ENCODE measurements at regions not wholly inside any gene's neighbourhood (a gene's known extent, or its start where the extent isn't known, plus 50 kb on each side); places are given as distances from the start of the nearest gene placed in this dataset.

- no peak for DNase-seq (ENCODE audit: low read depth)
- no peak for TF ChIP-seq CTCF (conservative IDR thresholded peaks at IDR 0.05; ENCODE audit: low read depth, low read length)
Measured at GRCh38 chr20:10752206-10752605, 78.4 kb upstream of the JAG1 start.

GRCh38 chr20:10754824-10755223 is 81.0 kb upstream of the JAG1 start:
- no peak for TF ChIP-seq CTCF (conservative IDR thresholded peaks at IDR 0.05; ENCODE audit: low read depth, low read length)
- no peak for DNase-seq (ENCODE audit: low read depth)
- H3K4me3 ChIP-seq (ENCODE audit: low read depth, low read length) = no peak overlapping the region

More at GRCh38 chr20:10752206-10752605, 78.4 kb upstream of the JAG1 start:
- no peak overlapping the region for H3K4me3 ChIP-seq (ENCODE audit: low read depth, low read length)

GRCh38 chr20:10758446-10758845 is 84.6 kb upstream of the JAG1 start:
- DNase-seq (ENCODE audit: low read depth) = peak; percentile 2
- no peak for TF ChIP-seq CTCF (conservative IDR thresholded peaks at IDR 0.05; ENCODE audit: low read depth, low read length)
- no peak overlapping the region for H3K4me3 ChIP-seq (ENCODE audit: low read depth, low read length)

GRCh38 chr20:10761232-10761631 is 87.4 kb upstream of the JAG1 start:
- H3K4me3 ChIP-seq (ENCODE audit: low read depth, low read length) = no peak overlapping the region
- no peak for TF ChIP-seq CTCF (conservative IDR thresholded peaks at IDR 0.05; ENCODE audit: low read depth, low read length)
- DNase-seq (ENCODE audit: low read depth) = no peak

- TF ChIP-seq CTCF (conservative IDR thresholded peaks at IDR 0.05; ENCODE audit: low read depth, low read length) = no peak
- no peak overlapping the region for H3K4me3 ChIP-seq (ENCODE audit: low read depth, low read length)
- no peak for DNase-seq (ENCODE audit: low read depth)
Measured at GRCh38 chr20:10761786-10762185, 88.0 kb upstream of the JAG1 start.

GRCh38 chr20:10762216-10762615 is 88.4 kb upstream of the JAG1 start:
- no peak overlapping the region for H3K4me3 ChIP-seq (ENCODE audit: low read depth, low read length)
- no peak for TF ChIP-seq CTCF (conservative IDR thresholded peaks at IDR 0.05; ENCODE audit: low read depth, low read length)
- DNase-seq (ENCODE audit: low read depth) = no peak

- H3K4me3 ChIP-seq (ENCODE audit: low read depth, low read length) = no peak overlapping the region
- TF ChIP-seq CTCF (conservative IDR thresholded peaks at IDR 0.05; ENCODE audit: low read depth, low read length) = no peak
- DNase-seq (ENCODE audit: low read depth) = no peak
Measured at GRCh38 chr20:10763112-10763511, 89.3 kb upstream of the JAG1 start.
